NCI-H146 (cell line): ENCODE measurements at regions not wholly inside any gene's neighbourhood (a gene's known extent, or its start where the extent isn't known, plus 50 kb on each side); places are given as distances from the start of the nearest gene placed in this dataset.

Experiments used
- DNase-seq: peaks from one replicate; lab custom pipeline; 2025; lab: John Stamatoyannopoulos, UW

DNA sequence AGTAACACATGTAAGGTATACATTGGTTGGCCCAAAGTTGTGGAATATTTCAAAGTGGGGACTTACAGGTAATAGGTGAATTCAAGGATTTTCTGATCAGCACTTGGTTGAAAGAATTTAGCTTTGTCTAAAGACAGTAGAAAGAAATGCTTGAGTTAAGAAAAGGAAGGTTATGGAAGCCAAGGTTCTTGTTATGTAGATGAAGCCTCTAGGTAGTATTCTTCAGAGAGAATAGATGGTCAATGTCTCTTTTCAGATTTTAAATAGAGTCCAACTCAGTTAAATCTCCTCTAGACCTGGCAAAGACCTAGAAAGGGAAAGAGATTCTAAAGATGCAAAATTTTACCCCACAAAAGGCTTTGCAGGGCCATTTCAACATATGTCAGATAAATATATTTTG lies 157.4 kb downstream of the ANKRD30B start:
- DNase-seq, result no peak

DNA sequence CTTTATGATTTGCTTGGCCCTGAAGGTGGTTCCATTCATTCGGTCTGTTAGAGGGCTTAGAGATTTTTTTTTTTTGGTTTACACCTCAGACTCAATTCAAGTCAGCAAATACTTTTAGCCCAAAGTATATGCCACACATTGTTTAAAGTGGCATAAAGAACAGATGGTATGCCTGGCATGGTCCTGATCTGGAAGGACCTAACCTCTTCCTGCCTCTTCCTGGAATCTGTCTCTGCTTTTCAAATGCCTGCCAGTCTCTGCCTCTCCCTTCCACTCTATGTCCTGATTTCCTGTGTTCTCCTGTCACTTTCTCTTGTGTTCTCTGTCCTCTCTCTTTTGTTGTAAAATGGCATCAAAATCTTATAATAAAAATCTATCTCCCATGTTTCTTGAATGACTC lies 158.0 kb downstream of the ANKRD30B start:
- DNase-seq, result no peak

DNA sequence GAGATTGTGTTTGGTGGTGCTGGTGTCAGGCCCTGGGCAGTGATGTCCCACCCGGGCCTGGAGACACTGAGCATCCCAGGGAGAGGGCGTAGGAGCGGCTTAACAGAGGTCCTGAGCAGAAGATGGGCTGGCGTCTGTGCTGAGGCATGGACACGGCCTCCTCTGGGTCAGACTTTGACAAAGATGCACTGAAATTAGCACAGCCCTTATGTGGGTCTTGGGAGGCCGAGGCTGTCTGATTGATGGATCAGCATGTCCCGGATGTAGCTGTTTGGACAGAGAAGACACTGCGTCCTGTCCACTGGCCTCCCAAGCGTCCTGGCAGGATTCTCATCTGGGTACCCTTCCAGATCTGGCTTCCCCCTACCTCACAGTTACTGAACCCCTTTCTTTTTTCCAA lies 159.4 kb downstream of the ANKRD30B start:
- DNase-seq, result no peak

- DNase-seq, result no peak
Observed at GRCh38 chr18:14908541-14908940, 160.6 kb downstream of the ANKRD30B start.

- DNase-seq, result no peak
Observed at GRCh38 chr18:14912967-14913366, 165.0 kb downstream of the ANKRD30B start.

- DNase-seq, result no peak
Observed at GRCh38 chr18:14914121-14914520, 166.1 kb downstream of the ANKRD30B start.

DNA sequence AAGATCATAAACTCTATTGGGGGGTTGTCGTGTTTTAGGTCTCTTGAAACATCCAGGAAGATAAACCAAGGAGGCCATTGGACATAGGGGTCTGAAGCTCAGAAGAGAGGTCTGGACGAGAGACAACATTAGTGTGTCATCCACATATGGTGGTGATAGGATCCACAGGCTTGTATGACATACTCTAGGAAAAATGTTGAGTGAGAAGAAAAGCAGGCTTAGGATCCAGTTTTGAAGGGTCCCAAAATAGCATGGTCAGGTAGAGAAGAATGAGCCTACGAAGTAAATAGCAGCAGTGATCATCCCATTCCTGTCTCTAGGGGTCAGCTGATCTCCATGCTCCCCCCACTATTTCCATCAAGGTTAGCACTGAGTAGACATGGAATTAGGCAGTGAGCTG lies 166.8 kb downstream of the ANKRD30B start:
- DNase-seq, result no peak

- no peak for DNase-seq
Observed at GRCh38 chr18:14916181-14916580, 168.2 kb downstream of the ANKRD30B start.

DNA sequence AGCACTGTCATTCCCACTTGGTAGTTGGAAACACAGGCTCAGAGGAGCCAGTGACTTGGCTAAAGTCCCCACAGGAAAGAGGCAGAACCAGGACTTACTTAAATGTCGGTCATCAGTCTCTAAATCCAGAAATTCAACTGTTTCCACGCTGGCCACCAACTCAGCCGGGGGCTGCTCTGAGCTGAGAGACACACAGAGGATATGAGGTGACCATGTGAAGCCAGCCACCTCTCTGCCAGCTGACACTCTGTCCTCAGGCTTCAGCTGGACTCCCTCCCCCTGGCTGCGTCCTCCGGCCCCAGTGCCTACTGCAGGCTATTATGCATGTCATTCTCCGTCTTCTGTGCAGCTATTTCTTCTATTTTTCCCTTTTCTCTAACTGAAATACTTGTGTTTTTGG lies 168.9 kb downstream of the ANKRD30B start:
- DNase-seq, result no peak

GRCh38 chr18:14917311-14917710 lies 169.3 kb downstream of the ANKRD30B start:
- no peak for DNase-seq

DNA sequence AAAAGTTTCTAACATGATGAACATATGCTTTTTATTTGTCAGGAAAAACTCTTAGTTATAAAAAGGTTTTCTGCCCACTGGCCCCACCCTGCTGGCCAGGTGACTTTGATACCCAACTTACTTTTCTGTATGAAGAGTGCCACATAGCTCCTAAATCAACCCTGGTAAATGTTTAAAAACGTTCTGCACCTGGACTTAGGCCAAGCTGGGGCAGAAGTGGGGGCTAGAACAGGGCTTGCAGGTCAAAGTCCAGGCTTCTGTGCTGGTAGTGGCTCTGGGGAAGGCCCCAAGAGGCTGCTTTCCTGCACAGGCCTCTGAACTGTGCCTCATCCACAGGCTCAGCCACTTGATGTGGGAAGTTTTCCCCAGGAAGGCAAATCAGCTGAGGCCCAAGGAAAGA lies 171.7 kb downstream of the ANKRD30B start:
- no peak for DNase-seq

GRCh38 chr18:14921031-14921430 lies 173.1 kb downstream of the ANKRD30B start:
- no peak for DNase-seq

DNA sequence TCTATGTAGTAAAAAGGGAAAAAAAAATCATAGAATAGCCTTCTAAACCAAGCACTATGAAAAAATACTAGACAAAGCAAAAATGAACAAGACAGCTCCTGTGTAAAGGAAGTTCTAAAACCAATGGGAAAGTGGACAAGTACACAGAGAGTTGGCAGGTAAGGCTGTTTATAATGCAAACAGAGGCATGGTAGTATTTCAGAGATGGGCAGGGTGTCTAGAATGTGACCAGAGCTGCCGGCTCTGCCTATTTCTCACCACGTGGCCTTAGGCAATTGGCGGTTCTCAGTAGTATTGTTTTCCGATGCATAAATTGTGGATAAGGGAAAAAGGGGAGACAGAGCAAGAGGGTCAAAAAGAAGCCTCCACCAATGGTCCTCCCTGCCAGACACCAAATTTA lies 173.6 kb downstream of the ANKRD30B start:
- DNase-seq, result no peak

GRCh38 chr18:14922031-14922430 lies 174.1 kb downstream of the ANKRD30B start:
- DNase-seq, result no peak

DNA sequence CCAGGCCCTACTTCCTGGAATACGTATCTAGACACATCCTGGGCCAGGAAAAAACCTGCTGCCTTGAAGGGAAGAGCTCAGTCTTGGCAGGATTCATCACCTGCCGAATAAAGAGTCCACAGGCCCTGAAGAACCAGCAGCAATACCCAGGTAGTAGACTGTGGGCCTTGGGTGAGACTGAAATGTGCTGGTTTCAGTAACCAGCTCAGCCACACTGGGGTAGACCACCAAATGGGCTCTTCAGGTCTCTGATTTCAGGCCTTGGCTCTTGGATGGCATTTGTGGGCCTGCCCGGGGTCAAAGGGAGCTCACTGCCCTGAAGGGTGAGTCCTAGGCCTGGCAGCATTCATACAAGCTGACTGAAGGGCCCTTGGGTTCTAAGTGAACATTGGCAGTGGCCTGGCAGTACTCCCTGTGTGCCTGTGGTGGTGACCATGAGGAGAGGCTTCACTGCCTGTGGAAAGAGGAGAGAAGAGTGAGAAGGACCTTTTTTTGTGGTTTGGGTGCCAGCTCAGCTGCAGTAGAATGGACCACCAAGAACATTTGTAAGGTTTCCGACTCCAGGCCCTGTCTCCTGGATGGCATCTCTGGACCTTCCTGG lies 175.1 kb downstream of the ANKRD30B start:
- no peak for DNase-seq

DNA sequence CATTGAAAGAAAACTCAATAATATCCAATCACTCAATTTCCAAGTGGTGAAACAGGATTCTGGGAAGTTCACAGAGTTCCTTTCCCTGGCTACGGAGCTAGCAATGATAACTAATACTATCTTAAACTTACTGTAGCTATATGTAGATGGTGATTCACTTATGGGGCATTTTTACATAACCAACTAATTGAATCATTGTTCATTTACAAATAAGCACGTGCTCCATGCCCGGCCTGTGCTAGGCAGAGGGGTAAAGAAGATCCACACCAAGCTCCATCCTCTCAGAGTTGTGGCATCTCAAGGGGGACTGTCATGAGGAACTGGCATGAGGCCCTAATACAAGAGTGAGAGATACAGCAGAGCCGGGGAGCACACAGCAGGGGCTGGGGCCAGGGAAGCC lies 176.3 kb downstream of the ANKRD30B start:
- DNase-seq, result no peak

- no peak for DNase-seq
Observed at GRCh38 chr18:14925281-14925709, 177.3 kb downstream of the ANKRD30B start.

GRCh38 chr18:14927701-14928100 lies 179.7 kb downstream of the ANKRD30B start:
- DNase-seq, result no peak

DNA sequence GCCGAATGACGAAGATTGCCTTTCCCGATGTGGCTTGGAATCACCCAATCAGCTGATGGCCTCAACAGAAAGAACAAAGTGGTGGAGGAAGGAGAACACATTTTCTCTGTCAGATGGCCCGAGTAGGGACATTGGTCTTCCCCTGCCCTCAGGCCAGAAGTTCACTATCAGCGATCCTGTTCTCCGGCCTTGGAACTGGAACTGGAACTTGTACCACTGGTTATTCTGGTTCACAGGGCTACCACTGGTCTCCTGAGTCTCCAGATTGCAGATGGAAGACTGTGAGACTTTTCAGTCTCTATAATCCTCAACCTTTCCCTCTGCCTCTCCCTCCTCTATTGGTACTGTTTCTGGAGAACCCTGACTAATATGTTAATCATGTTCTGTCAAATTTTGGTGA lies 180.4 kb downstream of the ANKRD30B start:
- DNase-seq, result no peak

GRCh38 chr18:14930076-14930475 lies 182.1 kb downstream of the ANKRD30B start:
- DNase-seq, result no peak

DNA sequence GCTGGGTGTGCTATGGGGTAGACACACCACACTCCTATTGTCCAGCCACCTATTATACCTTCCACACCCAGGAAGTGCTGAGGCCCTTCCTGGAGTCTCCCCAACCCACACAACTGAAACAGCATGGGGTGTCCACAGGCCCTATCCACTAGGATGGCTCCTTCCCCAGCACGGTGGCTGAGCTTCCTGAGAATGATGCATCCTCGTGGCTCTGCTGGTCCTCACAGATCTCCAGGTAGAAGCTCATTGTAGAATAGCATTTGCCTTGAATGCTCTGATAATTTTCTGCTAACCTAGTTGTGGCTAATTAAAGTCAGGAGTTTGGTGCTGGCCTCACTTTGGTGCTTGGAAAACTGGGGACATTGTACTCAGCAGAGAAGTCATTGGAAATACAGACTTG lies 182.6 kb downstream of the ANKRD30B start:
- DNase-seq, result no peak

- no peak for DNase-seq
Observed at GRCh38 chr18:14933049-14933851, 185.3 kb downstream of the ANKRD30B start.

GRCh38 chr18:14933964-14934363 lies 186.0 kb downstream of the ANKRD30B start:
- DNase-seq, result no peak

GRCh38 chr18:14935210-14935609 lies 187.2 kb downstream of the ANKRD30B start:
- no peak for DNase-seq
